ENCODE measurements at regions not wholly inside any gene's neighbourhood (a gene's known extent, or its start where the extent isn't known, plus 50 kb on each side); places are given as distances from the start of the nearest gene placed in this dataset.
A peak's percentile ranks its signal among the peaks of the same experiment; 100 is the strongest.

DNA sequence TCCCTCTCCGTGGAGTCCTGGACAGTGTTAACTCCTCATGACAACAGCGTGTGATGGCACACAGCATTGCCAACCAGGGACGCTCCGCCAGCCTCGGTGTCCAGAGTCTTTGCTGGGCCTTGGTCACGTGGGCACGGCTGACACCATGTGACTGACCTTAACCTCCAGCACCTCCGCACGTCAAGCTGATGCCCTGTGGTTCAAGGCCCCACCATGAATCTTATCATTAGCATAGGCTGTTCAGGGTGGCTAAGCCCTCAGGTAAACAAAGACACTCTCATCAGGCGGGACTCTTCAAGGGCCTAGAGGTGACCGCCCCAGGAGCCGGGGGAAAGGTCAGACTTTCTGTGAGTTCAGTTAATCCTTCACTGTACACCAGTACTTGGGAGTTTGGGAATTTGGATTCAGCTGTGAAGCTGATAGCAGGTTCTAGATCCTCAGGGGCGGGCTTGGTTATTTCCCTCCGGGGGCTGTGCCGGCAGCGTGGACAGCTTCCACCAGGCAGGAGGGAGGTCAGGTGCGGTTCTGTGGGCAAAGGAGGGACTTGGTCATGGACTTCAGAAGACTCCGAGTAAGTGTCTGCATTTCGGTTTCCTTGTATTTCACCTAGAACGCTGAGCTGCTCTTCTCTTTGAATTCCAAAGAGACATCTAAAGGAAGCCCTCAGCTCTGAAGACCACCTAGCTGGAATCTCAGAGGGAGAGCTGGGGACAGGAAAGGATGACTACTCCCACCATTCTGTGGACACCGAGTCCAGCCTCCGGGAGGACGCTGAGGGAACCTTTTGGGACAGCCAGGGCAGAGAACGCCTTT, 195.5 kb upstream of the CIBAR2 start (continued):
- TF ChIP-seq, protein P1, sequence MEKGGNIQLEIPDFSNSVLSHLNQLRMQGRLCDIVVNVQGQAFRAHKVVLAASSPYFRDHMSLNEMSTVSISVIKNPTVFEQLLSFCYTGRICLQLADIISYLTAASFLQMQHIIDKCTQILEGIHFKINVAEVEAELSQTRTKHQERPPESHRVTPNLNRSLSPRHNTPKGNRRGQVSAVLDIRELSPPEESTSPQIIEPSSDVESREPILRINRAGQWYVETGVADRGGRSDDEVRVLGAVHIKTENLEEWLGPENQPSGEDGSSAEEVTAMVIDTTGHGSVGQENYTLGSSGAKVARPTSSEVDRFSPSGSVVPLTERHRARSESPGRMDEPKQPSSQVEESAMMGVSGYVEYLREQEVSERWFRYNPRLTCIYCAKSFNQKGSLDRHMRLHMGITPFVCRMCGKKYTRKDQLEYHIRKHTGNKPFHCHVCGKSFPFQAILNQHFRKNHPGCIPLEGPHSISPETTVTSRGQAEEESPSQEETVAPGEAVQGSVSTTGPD (CRISPR knock-in tag; IDR thresholded peaks at IDR 0.05), result peak; percentile 83
- TF ChIP-seq ZNF337 (CRISPR knock-in tag; IDR thresholded peaks at IDR 0.05; ENCODE audit: borderline replicate concordance, low read depth), result peak; percentile 93; the same call in 1 of the 2 replicates
- TF ChIP-seq, protein P2, sequence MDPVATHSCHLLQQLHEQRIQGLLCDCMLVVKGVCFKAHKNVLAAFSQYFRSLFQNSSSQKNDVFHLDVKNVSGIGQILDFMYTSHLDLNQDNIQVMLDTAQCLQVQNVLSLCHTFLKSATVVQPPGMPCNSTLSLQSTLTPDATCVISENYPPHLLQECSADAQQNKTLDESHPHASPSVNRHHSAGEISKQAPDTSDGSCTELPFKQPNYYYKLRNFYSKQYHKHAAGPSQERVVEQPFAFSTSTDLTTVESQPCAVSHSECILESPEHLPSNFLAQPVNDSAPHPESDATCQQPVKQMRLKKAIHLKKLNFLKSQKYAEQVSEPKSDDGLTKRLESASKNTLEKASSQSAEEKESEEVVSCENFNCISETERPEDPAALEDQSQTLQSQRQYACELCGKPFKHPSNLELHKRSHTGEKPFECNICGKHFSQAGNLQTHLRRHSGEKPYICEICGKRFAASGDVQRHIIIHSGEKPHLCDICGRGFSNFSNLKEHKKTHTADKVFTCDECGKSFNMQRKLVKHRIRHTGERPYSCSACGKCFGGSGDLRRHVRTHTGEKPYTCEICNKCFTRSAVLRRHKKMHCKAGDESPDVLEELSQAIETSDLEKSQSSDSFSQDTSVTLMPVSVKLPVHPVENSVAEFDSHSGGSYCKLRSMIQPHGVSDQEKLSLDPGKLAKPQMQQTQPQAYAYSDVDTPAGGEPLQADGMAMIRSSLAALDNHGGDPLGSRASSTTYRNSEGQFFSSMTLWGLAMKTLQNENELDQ (CRISPR knock-in tag; IDR thresholded peaks at IDR 0.05; ENCODE audit: borderline replicate concordance), result peak; percentile 72; the same call in 1 of the 2 replicates
- TF ChIP-seq HOXD1 (CRISPR knock-in tag; IDR thresholded peaks at IDR 0.05), result peak; percentile 98
- TF ChIP-seq, protein P3, sequence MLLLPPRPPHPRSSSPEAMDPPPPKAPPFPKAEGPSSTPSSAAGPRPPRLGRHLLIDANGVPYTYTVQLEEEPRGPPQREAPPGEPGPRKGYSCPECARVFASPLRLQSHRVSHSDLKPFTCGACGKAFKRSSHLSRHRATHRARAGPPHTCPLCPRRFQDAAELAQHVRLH (CRISPR knock-in tag; IDR thresholded peaks at IDR 0.05; ENCODE audit: borderline replicate concordance, low read depth), result peak; percentile 95
- TF ChIP-seq, protein P4, sequence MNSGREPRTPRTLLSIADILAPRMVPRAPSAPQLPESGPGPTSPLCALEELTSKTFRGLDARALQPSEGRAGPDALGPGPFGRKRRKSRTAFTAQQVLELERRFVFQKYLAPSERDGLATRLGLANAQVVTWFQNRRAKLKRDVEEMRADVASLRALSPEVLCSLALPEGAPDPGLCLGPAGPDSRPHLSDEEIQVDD (CRISPR knock-in tag; IDR thresholded peaks at IDR 0.05; ENCODE audit: borderline replicate concordance), result peak; percentile 85; the same call in 1 of the 2 replicates
- TF ChIP-seq MZF1 (CRISPR knock-in tag; IDR thresholded peaks at IDR 0.05; ENCODE audit: borderline replicate concordance), result no peak
- TF ChIP-seq SMAD1 (CRISPR knock-in tag; IDR thresholded peaks at IDR 0.05; ENCODE audit: borderline replicate concordance, low read depth), result peak; percentile 93
- TF ChIP-seq, protein P5, sequence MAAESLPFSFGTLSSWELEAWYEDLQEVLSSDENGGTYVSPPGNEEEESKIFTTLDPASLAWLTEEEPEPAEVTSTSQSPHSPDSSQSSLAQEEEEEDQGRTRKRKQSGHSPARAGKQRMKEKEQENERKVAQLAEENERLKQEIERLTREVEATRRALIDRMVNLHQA (CRISPR knock-in tag; IDR thresholded peaks at IDR 0.05), result no peak
- no peak for TF ChIP-seq AGO1 (IDR thresholded peaks at IDR 0.05; ENCODE audit: low read depth, low read length, poor library complexity, severe bottlenecking)
- peak; percentile 81 for TF ChIP-seq ZNF333 (CRISPR knock-in tag; IDR thresholded peaks at IDR 0.05; ENCODE audit: borderline replicate concordance)
- TF ChIP-seq, protein P6, sequence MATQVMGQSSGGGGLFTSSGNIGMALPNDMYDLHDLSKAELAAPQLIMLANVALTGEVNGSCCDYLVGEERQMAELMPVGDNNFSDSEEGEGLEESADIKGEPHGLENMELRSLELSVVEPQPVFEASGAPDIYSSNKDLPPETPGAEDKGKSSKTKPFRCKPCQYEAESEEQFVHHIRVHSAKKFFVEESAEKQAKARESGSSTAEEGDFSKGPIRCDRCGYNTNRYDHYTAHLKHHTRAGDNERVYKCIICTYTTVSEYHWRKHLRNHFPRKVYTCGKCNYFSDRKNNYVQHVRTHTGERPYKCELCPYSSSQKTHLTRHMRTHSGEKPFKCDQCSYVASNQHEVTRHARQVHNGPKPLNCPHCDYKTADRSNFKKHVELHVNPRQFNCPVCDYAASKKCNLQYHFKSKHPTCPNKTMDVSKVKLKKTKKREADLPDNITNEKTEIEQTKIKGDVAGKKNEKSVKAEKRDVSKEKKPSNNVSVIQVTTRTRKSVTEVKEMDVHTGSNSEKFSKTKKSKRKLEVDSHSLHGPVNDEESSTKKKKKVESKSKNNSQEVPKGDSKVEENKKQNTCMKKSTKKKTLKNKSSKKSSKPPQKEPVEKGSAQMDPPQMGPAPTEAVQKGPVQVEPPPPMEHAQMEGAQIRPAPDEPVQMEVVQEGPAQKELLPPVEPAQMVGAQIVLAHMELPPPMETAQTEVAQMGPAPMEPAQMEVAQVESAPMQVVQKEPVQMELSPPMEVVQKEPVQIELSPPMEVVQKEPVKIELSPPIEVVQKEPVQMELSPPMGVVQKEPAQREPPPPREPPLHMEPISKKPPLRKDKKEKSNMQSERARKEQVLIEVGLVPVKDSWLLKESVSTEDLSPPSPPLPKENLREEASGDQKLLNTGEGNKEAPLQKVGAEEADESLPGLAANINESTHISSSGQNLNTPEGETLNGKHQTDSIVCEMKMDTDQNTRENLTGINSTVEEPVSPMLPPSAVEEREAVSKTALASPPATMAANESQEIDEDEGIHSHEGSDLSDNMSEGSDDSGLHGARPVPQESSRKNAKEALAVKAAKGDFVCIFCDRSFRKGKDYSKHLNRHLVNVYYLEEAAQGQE (IDR thresholded peaks at IDR 0.05; ENCODE audit: borderline replicate concordance in 1 of 2, low read depth in 1 of 2, low read length in 2 of 2), result peak in 1 of 2 experiments; percentile 83; a peak in 2 of 4 replicates
- TF ChIP-seq, protein P7, sequence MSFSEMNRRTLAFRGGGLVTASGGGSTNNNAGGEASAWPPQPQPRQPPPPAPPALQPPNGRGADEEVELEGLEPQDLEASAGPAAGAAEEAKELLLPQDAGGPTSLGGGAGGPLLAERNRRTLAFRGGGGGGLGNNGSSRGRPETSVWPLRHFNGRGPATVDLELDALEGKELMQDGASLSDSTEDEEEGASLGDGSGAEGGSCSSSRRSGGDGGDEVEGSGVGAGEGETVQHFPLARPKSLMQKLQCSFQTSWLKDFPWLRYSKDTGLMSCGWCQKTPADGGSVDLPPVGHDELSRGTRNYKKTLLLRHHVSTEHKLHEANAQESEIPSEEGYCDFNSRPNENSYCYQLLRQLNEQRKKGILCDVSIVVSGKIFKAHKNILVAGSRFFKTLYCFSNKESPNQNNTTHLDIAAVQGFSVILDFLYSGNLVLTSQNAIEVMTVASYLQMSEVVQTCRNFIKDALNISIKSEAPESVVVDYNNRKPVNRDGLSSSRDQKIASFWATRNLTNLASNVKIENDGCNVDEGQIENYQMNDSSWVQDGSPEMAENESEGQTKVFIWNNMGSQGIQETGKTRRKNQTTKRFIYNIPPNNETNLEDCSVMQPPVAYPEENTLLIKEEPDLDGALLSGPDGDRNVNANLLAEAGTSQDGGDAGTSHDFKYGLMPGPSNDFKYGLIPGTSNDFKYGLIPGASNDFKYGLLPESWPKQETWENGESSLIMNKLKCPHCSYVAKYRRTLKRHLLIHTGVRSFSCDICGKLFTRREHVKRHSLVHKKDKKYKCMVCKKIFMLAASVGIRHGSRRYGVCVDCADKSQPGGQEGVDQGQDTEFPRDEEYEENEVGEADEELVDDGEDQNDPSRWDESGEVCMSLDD (CRISPR knock-in tag; IDR thresholded peaks at IDR 0.05; ENCODE audit: borderline replicate concordance), result peak; percentile 50; the same call in 1 of the 2 replicates
